Small intestine (tissue), 7 donors: ENCODE measurements at regions not wholly inside any gene's neighbourhood (a gene's known extent, or its start where the extent isn't known, plus 50 kb on each side); places are given as distances from the start of the nearest gene placed in this dataset.
A peak's percentile ranks its signal among the peaks of the same experiment; 100 is the strongest.

Experiments
- DNase-seq, 2 donors: peaks; one replicate each; pipeline versions ENCODE4 v3.0.0 to v3.0.0-alpha.2; 2013
- FAIRE-seq: peaks from 2 replicates; lab custom pipeline; 2012; peaks lifted over from hg19 to GRCh38; lab: Jason Lieb, UNC
- H3K27ac ChIP-seq, 3 donors: one replicate each; pipeline ENCODE4 v1.5.1; 2013; ENCODE audit warnings: low read length in 2 of 3, mild to moderate bottlenecking in 2 of 3, control low read depth in 1 of 3, inconsistent platforms in 1 of 3, low read depth in 1 of 3, moderate library complexity in 1 of 3
- H3K27me3 ChIP-seq, 3 donors: one replicate each; pipeline ENCODE4 v1.6.1; 2013; ENCODE audit warnings: low read length in 3 of 3, inconsistent platforms in 1 of 3; ENCODE audit not compliant: control insufficient read depth in 3 of 3, insufficient read depth in 3 of 3
- H3K36me3 ChIP-seq, 3 donors: one replicate each; pipeline ENCODE4 v1.6.1; 2013; ENCODE audit warnings: low read length in 3 of 3, inconsistent platforms in 1 of 3, low read depth in 1 of 3, mild to moderate bottlenecking in 1 of 3, moderate library complexity in 1 of 3; ENCODE audit not compliant: control insufficient read depth in 3 of 3, insufficient read depth in 2 of 3
- H3K4me1 ChIP-seq, 3 donors: one replicate each; pipeline ENCODE4 v1.6.1; 2013; ENCODE audit warnings: low read length in 2 of 3, inconsistent platforms in 1 of 3, low read depth in 1 of 3, mild to moderate bottlenecking in 1 of 3, moderate library complexity in 1 of 3; ENCODE audit not compliant: control insufficient read depth in 3 of 3, insufficient read depth in 2 of 3
- H3K4me3 ChIP-seq, 3 donors: one replicate each; pipeline ENCODE4 v1.5.1; 2013; ENCODE audit warnings: low read length in 3 of 3, control low read depth in 1 of 3, inconsistent platforms in 1 of 3, low read depth in 1 of 3, mild to moderate bottlenecking in 1 of 3, moderate library complexity in 1 of 3
- H3K9me3 ChIP-seq, 2 donors: one replicate each; pipeline ENCODE4 v1.6.1; 2013; ENCODE audit warnings: low read depth in 1 of 2, low read length in 1 of 2; ENCODE audit not compliant: control insufficient read depth in 2 of 2, insufficient read depth in 1 of 2
- WGBS, 3 donors: extraction: QIAGEN DNeasy Blood & Tissue Kit; methylation state at CpG; one replicate each; pipeline ENCODE4 v1.1.7; 2013; 5-methylcytosine and 5-hydroxymethylcytosine counted together
- donor health status: healthy with polysubstance abuse.
- donor health status: control.
- donor health status: control.
- donor health status: Bipolar disorder and iron deficiency.
- donor health status: healthy.

DNA sequence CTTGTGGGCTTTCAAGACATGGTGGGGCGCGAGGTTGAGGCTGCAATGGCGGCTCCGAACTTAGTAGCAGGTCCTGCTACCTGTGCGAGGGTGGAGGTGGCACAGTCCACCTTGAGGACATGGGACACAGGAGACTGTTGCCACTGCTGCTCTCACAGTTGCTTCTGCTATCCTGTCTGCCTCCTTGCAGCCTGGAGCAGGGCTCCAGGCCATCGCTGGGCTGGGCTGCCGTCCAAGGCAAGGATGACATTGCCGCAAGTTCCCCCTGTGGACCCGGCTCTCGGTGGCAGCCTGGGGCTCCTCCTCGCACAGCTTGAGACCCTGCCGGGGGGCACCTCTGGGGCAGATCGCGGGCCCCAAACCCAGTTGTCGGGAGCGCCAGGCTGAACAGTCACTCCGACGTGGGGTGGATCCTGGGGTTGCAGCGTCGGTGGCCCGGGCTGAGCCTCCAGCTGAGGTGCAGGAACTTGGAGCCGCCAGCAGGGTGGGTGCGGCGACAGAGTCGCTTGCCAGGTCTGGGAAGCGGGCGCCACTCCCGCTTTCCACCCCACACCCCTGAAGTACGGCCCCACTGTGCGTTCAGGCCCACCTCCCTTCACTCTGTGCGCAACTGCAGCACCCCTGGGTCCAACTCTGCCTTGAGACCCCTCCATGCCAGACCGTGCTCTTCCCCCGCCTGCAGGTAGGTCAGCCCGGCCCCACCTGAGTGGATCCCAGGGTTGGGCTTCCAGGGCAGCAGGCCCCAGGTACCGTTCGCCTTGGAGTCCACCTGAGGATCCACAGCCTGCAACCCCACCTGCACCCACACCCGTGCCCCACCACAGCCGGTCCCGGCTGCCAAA, 192.7 kb upstream of the NUDT6 start:
- Histone ChIP-seq H3K27ac (no peak overlapping the region), H3K27me3 (no peaks in the 10 kb centered on the region), H3K36me3 (peaks cover 0 to 15% (median 0%) of the 10 kb centered on the region in 3 donors), H3K4me3 (no peak overlapping the region), H3K9me3 (peaks cover 0 to 15% of the 10 kb centered on the region in 2 donors), H3K4me1 (peaks cover 0 to 2% (median 0%) of the 10 kb centered on the region in 3 donors)
- 95 to 97% (median 96%) methylated on average over 39 of the region's 39 CpGs for WGBS, 3 donors
- DNase-seq (no peak), FAIRE-seq (no peak)

DNA sequence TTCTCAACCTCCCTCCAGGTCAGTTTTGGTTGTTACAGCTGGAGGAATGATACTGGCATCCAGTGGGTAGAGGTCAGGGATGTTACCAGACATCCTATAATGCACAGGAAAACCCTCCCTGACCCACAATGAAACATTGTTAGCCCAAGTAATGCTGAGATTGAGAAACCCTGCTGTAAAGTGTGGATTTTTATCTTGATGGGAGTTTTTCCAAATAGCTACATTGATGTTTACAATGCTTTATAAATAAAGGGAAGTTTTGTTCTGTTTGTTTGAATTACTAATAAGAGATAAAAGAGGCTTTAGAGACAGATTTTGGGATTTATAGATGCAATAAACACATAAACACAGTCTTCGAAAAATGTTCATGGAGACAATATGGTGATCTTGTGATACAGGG, 194.0 kb upstream of the NUDT6 start:
- Histone ChIP-seq H3K27me3 (no peaks in the 10 kb centered on the region), H3K4me3 (no peak overlapping the region), H3K27ac (no peak overlapping the region), H3K4me1 (peaks cover 0 to 2% (median 0%) of the 10 kb centered on the region in 3 donors), H3K36me3 (peaks cover 0 to 15% (median 0%) of the 10 kb centered on the region in 3 donors), H3K9me3 (peaks cover 0 to 15% of the 10 kb centered on the region in 2 donors)
- FAIRE-seq (no peak), DNase-seq (no peak)
- 21 to 53% (median 35%) methylated on average over 1 of the region's 1 CpG for whole genome bisulfite sequencing, 3 donors

- 97 to 100% (median 98%) methylated on average over 1 of the region's 1 CpG for WGBS, 3 donors
Measured at GRCh38 chr4:123120473-123120872, 198.1 kb upstream of the NUDT6 start.

DNA sequence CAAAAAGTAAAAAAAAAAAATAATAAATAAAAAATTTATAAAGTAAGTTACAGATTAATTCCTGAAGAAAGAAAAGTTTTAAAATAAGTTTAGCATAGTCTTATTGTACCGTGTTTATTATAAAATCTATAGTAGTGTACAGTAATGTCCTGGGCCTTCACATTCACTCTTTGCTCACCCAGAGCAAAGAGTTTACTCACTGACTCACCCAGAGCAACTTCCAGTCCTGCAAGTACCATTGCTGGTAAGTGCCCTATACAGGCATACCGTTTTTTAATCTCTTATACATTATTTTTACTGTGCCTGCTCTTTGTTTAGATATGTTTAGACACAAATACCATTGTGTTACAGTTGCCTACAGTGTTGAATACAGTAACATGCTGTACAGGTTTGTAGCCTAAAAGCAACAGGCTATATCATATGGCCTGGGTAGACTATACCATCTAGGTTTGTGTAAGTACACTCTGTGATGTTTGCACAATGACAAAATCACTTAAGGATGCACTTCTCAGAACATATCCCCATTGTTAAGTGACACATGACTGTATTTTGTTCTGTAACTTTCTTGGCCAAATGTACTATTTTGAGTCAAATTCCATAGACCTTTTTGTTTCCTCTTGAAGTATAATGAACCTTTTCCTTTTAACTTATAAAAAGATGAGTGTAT, 199.0 kb upstream of the NUDT6 start:
- Histone ChIP-seq H3K9me3 (no peaks in the 10 kb centered on the region), H3K27me3 (no peaks in the 10 kb centered on the region), H3K36me3 (no peaks in the 10 kb centered on the region), H3K4me1 (no peaks in the 10 kb centered on the region), H3K4me3 (no peak overlapping the region), H3K27ac (no peak overlapping the region)
- DNase-seq = no peak
- FAIRE-seq = no peak
- 73 to 80% (median 77%) methylated on average over 2 of the region's 2 CpGs for WGBS, 3 donors

More at GRCh38 chr4:123120473-123120872, 198.1 kb upstream of the NUDT6 start:
- no peak overlapping the region for H3K4me3 ChIP-seq
- no peak for FAIRE-seq
- no peak overlapping the region for H3K27ac ChIP-seq
- no peak for DNase-seq
- H3K4me1 ChIP-seq = peaks cover 0 to 2% (median 0%) of the 10 kb centered on the region in 3 donors
- no peaks in the 10 kb centered on the region for H3K9me3 ChIP-seq
- H3K36me3 ChIP-seq = peaks cover 0 to under 1% (median 0%) of the 10 kb centered on the region in 3 donors
- H3K27me3 ChIP-seq = no peaks in the 10 kb centered on the region

- H3K4me1 ChIP-seq = no peaks in the 10 kb centered on the region
- H3K9me3 ChIP-seq = no peaks in the 10 kb centered on the region
- no peaks in the 10 kb centered on the region for H3K27me3 ChIP-seq
- H3K36me3 ChIP-seq = no peaks in the 10 kb centered on the region
- DNase-seq = no peak
- no peak overlapping the region for H3K4me3 ChIP-seq
- WGBS, 3 donors = 90 to 100% (median 97%) methylated on average over 1 of the region's 1 CpG
- FAIRE-seq = no peak
- H3K27ac ChIP-seq = no peak overlapping the region
Measured at GRCh38 chr4:123125477-123125876, 203.1 kb upstream of the NUDT6 start.

DNA sequence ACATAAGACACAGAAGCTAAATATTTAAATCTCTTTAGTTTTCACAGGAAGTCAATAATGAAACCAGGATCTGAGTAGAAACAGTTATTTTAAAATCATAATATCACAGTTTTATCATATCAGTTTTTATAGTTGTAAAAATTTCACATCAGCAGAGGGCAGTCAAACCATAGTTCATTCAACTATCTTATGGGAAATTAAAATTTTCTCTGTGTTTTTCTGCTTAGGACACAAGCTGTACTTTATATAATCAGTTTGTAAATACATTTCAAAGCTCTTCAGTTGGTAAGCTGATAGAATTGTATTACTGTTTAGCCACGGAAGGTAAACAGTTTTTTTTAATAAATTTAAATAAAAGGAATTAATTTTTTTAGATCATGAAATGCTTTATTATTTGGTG, 204.8 kb upstream of the NUDT6 start:
- 62 to 83% (median 83%) methylated on average over 1 of the region's 1 CpG for WGBS, 3 donors
- Histone ChIP-seq H3K9me3 (no peaks in the 10 kb centered on the region), H3K27ac (no peak overlapping the region), H3K36me3 (no peaks in the 10 kb centered on the region), H3K4me1 (no peaks in the 10 kb centered on the region), H3K27me3 (no peaks in the 10 kb centered on the region), H3K4me3 (no peak overlapping the region)
- DNase-seq = peak in 1 of 2 donors; percentile 16
- no peak for FAIRE-seq

GRCh38 chr4:123127875-123128274, 205.5 kb upstream of the NUDT6 start:
- H3K27me3 ChIP-seq = no peaks in the 10 kb centered on the region
- H3K4me3 ChIP-seq = no peak overlapping the region
- H3K4me1 ChIP-seq = no peaks in the 10 kb centered on the region
- DNase-seq (no peak), FAIRE-seq (no peak)
- no peaks in the 10 kb centered on the region for H3K9me3 ChIP-seq
- H3K27ac ChIP-seq = no peak overlapping the region
- no peaks in the 10 kb centered on the region for H3K36me3 ChIP-seq
- 88 to 89% (median 88%) methylated on average over 2 of the region's 2 CpGs for WGBS, 3 donors

GRCh38 chr4:123133397-123134050, 211.1 kb upstream of the NUDT6 start:
- no peaks in the 10 kb centered on the region for H3K36me3 ChIP-seq
- H3K4me3 ChIP-seq = no peak overlapping the region
- DNase-seq (no peak), FAIRE-seq (no peak)
- H3K27ac ChIP-seq = no peak overlapping the region
- H3K27me3 ChIP-seq = no peaks in the 10 kb centered on the region
- H3K9me3 ChIP-seq = no peaks in the 10 kb centered on the region
- no peaks in the 10 kb centered on the region for H3K4me1 ChIP-seq
- WGBS, 3 donors = 62 to 73% (median 65%) methylated on average over 4 of the region's 4 CpGs
